HG02798 (cell line): ENCODE measurements at regions not wholly inside any gene's neighbourhood (a gene's known extent, or its start where the extent isn't known, plus 50 kb on each side); places are given as distances from the start of the nearest gene placed in this dataset.
"Not testable (repeated sequence)": the region's sequence is repeated elsewhere in the genome, so short reads cannot be mapped to it uniquely, and the experiment has no call there.

Experiments
- ATAC-seq: cut with Tn5 transposase; IDR thresholded peaks from one replicate; pipeline ENCODE4 v1.9.1; 2021; ENCODE audit warnings: mild to moderate bottlenecking; ENCODE audit not compliant: unreplicated experiment, poor library complexity

DNA sequence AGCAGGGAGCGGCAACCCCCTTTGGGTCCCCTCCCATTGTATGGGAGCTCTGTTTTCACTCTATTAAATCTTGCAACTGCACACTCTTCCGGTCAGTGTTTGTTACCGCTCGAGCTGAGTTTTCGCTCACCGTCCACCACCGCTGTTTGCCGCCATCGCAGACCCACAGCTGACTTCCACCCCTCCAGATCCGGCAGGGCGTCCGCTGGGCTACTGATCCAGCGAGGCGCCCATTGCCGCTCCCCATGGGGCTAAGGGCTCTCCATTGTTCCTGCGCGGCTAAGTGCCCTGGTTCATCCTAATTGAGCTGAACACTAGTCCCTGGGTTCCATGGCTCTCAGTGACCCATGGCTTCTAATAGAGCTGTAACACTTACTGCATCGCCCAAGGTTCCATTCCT, 115.6 kb upstream of the AUTS2 start:
- no peak for ATAC-seq

DNA sequence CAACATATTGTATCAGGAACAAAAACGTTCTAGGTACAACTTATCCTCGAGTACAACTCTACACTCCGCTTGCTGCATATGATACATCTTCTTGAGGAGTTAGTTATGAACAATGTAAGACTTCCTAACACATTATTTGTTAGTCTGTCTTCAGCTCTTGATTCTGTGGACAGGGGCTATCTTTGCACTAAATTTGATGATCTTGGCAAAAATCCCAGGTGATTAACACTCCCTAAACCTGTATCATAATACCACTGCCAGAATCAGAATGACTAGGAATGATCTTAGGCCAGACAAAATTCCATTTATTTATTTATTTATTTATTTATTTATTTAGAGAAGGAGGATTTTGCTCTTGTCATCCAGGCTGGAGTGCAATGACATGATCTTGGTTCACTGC, 108.7 kb upstream of the AUTS2 start:
- ATAC-seq: no peak

DNA sequence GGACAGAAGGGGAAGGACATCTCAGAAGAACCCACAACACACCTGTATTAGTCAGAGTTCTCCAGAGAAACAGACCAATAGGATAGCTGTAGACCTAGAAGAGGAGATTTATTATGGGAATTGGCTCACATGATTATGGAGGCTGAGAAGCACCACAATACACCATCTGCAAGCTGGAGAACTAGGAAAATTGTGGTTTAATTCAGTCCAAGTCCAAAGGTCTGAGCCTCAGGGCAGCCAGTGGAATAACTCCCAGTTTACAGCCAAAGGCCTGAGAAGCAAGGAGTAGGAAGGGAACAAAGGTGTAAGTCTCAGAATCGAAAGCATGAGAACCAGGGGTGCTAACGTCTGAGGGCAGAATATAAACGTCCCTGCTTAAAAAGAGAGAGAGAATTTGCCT, 99.6 kb upstream of the AUTS2 start:
- ATAC-seq: no peak

GRCh38 chr7:69502358-69502757, 95.9 kb upstream of the AUTS2 start:
- ATAC-seq: no peak

GRCh38 chr7:69504733-69505420, 93.4 kb upstream of the AUTS2 start:
- no peak for ATAC-seq

DNA sequence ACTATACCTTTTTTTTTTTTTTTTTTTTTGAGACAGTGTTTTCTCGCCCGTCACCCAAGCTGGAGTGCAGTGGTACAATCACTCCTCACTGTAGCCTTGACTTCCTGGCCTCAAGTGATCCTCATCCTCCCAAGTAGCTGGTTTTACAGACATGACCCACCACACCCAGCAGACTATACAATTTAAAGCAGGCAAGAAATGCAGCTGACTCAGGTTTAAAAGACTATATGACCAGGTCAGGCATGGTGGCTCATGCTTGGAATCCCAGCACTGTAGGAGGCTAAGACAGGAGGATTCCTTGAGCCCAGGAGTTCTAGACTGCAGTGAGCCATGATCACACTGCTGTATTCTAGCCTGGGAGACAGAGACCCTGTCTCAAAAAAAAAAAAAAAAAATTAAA, 89.5 kb upstream of the AUTS2 start:
- ATAC-seq: no peak

- no peak for ATAC-seq
Measured at GRCh38 chr7:69510114-69510513, 88.2 kb upstream of the AUTS2 start.

GRCh38 chr7:69515495-69516212, 82.6 kb upstream of the AUTS2 start:
- ATAC-seq: no peak

DNA sequence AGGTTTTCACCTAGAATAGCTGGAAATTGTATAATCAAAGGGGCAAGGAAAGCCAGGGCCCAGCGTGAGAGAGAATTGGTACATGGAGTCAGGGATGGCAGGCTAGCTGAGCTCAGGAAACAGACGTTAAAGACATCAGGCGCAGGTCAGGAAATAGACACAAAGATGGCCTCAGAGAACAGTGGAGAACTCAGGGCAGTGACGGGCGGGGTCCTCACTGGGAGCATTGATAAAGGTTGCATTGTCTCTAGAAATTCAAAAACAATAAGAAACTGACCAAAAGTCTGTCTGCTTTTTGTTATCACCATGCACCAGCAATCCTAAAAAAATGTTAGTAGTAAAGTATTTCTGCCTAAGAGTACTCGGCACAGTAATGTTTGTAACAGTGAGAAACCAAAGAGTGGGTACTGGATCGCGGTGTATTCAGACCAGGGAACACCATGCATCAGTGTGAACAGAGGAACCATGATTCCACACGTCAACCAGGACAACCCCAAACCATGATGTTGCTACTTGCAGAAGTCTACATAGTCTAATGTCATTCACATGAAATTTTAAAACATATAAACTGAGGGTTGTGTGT, 81.9 kb upstream of the AUTS2 start:
- ATAC-seq: no peak

DNA sequence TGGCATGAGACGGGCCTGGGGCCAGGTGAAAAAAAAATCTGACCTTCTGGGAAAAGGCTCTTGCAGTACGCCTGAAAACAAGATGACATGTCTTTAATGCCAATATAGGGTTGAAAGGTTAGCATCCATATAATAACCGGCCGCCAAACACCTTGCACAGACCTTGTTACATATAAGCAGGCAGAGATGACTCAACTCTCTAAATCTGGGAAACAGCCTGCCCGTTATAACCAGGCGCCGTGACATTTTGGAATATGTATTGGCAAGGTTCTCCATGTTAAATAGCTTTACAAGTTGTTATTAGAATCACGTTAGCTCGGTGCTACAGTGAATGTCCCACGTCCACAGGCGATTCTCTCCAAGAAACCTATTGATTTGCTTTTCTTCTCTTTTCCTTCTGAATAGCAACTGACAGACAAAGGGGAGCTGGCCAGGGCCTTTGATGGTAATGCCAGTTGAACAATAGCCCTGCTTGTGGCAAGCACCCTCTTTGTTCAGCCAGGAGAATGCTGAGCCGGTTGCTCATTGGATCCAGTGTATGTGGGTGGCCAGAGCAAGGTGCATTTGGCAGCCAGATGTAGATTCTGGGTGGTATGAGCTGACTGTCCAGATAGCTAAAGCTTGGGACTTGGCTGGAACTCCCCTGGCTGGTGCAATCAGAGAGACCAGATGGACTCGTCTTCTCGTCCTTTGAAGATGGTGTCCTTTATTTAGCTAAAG, 80.1 kb upstream of the AUTS2 start:
- ATAC-seq: no peak

DNA sequence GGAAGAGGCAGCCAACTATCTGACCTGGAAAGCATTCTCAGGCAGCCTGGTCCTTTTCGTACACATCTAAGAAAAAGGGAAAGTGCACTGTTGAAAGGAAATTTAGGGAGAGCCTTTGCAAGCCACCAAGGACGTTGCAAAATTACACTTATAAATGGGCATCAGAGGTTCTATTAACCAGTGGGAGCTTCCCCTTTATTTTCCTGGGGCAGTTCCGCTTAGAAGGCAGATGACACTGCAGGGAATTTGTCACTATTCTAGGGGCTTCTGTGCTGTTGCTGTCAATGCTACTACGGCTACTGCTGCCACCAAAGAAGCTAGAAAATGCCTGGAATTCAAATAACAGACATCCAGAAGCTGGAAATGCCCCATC, 79.6 kb upstream of the AUTS2 start:
- no peak for ATAC-seq

GRCh38 chr7:69526570-69526969, 71.7 kb upstream of the AUTS2 start:
- no peak for ATAC-seq

DNA sequence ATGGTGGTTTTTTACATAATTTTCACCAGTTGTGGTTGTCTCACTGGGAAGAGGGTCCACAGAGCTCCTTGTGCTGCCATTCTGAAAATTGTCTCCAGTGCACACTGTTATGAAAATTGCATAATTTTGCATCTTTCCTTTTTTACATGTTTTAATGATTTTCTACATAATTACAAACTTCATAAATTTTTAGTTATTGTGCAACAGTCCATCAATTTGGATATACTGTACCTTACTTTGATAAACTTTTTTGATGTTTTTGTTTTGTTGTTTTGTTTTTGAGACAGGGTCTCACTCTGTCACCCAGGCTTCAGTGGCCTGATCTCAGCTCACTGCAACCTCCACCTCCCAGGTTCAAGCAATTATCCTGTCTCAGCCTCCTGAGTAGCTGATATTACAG, 70.6 kb upstream of the AUTS2 start:
- ATAC-seq: no peak

GRCh38 chr7:69531050-69531449, 67.2 kb upstream of the AUTS2 start:
- no peak for ATAC-seq

DNA sequence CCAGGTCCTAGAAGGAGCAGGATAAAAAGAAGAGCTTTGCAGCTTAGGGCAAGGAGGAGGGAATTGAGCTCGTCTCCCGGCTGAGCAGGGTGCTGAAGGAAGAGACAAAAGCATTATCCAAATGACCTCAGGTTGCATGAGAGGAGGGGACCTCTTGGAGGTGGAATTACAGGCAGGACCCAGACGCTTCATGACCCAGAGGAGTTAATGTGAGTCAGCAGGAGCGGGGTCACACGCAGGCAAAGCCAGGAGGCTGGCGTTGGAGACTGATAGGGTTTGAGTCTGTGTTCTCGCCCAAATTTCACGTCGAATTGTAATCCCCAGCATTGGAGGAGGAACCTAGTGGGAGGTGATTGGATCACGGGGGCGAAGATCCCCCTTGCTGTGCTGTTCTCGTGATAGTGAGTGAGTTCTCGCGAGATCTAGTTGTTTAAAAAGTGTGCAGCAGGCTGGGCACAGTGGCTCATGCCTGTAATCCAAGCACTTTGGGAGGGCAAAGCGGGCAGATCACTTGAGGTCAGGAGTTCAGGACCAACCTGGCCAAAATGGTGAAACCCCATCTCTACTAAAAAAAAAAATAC, 63.7 kb upstream of the AUTS2 start:
- ATAC-seq: no peak

DNA sequence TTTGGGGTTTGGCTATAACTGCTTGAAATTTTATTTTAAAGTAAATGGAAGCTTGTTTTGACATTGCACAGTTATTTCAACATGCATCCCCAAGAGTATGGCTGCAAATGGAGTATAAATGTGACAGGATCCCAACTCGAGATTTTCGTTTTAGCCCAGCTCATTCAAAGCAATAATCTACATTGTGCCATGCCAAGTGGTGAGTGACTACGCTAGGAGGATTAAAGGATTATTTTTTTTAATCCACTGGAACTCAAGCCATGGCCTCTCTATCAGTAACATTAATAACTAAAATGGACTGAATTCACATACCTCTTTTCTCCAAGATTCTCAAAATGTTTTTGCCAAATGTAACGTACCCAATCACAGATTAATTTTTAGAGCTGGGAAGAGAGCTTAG, 60.6 kb upstream of the AUTS2 start:
- ATAC-seq: no peak

GRCh38 chr7:69539531-69539930, 58.7 kb upstream of the AUTS2 start:
- no peak for ATAC-seq

DNA sequence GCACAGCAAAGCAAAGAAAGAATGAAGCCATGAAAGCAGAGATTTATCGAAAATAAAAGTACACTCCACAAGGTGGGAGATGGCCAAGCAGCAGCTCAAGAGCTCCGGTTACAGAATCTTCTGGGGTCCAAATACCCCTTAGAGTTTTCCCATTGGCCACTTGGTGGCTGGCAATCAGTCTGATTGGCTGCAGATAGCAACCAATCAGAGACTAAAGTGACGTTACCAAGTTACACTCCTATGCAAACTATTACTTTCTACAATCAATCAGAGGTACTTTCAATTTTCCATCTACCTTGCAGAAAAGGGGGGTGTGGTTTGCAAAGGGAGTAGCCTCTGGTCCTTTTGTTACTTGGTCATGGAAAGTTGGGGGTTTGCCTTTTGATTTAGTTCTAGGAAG, 58.0 kb upstream of the AUTS2 start:
- ATAC-seq: no peak

DNA sequence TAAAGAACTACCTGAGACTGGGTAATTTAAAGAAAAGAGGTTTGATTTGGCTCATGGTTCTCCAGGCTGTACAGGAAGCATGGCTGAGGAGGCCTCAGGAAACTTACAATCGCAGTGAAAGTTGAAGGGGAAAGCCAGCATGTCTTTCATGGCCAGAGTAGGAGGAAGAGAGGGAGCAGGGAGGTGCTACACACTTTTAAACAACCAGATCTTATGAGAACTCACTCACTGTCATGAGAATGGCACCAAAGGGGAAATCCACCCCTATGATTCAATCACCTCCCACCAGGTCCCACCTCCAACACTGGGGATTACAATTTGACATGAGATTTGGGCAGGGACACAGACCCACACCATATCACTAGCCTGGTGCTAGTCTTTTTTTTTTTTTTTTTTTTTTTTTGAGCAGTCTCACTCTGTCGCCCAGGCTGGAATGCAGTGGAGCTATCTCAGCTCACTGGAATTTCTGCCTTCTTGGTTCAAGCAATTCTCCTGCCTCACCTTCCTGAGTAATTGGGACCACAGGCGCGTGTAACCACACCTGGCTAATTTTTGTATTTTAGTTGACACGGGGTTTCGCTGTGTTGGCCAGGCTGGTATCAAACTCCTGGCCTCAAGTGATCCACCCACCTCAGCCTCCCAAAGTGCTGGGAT, 56.4 kb upstream of the AUTS2 start:
- not testable (repeated sequence) for ATAC-seq

- no peak for ATAC-seq
Measured at GRCh38 chr7:69545175-69545574, 53.1 kb upstream of the AUTS2 start.
